Epidermal melanocyte (primary cell): ENCODE measurements at regions not wholly inside any gene's neighbourhood (a gene's known extent, or its start where the extent isn't known, plus 50 kb on each side); places are given as distances from the start of the nearest gene placed in this dataset.

Experiments
- DNase-seq: peaks from one replicate; pipeline ENCODE4 v3.0.0; 2011; ENCODE audit warnings: low spot score; ENCODE audit not compliant: insufficient read length

DNA sequence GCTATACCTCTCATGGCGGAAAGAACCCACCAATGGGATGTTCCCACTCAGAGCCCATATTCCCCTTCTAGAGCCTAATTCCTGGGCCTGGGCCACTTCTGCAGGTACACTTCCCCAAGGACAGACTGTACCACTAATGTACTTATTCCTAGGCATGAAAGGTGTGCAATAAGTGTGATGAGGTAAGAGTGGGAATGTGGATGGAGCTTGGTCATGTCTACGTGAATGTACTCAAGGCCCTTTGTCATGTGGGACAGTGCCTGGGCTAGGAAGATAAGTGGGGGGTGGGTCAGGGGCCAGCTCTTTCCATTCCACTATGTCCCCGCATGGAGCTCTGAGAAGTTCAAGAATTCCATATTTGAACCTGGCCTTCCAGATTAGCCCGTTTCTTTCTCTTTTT, 63.4 kb upstream of the FUT8 start:
- no peak for DNase-seq

DNA sequence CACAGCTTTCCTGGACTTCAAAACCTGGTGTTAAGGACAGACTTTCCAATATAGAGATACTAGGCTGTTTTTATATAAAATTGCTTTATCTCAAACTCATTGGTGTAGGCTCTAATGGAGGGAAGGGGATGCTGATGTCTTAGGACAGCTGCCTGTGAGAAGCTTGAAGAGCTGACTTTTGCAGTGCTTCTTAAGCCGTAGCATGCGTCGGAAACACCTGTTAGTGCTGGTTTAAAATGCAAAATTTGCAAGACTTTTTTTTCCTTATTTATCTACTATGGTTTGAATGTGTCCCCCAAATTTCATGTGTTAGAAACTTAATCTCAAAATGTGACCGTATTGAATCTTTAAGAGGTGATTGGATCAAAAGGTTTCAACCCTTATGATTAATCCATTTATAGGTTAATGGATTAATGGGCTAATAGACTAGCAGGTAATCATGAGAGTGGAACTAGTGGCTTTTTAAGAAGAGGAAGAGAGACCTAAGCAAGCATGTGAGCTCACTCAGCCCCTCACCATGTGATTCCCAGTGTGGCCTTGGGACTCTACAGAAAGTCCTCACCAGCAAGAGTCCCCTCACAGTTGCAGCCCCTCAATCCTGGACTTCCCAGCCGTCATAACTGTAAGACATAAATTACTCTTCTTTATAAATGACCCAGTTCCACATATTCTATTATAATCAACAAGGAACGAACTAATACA, 60.9 kb upstream of the FUT8 start:
- no peak for DNase-seq

DNA sequence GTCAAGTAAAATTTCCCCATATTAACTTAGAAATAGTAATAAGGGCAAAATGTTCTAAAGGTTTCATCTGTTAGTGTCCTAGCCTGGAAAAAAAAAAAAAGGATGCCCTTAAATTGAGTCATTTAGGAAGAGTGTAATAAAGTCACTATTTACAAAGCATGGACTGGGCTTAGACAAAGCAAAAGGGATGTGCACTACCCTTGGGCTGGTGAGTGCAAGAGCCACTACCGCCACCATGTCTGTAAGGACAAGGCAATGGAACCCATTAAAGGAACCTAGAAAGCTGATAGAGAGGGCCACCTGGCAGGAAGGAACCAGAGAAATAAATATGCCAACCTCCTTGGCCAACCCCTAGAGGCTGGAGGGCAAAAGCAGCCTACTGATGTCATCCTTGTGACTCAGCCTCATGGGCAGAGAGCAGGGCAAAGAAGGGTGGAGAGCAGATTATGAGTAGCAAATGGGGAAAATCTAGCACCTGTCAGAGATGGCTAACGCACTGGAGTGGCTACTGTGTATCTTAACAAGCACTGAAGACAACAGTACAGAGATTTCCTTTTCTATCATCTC, 59.5 kb upstream of the FUT8 start:
- DNase-seq = no peak

DNA sequence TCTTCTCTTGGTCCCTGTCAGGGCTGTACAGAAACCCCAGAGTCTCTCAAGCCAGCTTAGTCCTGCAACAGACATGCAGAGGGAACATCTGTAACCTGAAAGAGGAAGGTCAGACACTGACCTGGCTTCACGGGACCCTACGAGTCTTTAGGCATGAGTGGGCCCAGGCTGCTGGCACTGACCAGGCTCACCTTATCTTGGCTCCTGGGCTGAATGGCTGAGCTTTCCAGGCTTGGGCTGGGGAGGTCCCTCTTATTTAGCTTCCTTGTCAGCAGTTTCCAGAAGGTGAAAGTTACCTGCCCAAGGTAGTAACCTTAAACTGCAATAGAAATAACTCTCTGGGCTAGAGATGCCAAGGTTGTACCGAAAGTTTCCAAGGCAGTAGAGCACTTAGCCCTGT, 58.4 kb upstream of the FUT8 start:
- no peak for DNase-seq

DNA sequence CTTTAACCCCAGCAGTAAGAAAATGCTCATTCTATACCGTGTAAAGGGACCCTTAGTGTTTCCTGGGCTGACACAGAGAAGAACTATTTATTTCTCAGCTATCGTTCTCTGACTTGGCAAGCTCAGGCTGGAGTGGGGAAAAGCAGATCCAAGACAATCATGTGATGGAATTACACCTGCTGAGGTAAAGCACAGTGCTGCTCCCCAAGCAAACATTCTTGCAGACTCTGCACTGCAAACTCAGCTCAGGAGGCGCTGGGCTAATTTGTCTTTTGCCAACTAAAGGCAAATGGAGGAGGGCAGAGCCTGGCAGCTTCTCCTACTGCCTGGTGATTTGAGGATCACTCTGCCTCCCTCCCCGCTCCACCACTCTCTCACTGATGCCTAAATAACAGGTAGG, 57.8 kb upstream of the FUT8 start:
- no peak for DNase-seq

DNA sequence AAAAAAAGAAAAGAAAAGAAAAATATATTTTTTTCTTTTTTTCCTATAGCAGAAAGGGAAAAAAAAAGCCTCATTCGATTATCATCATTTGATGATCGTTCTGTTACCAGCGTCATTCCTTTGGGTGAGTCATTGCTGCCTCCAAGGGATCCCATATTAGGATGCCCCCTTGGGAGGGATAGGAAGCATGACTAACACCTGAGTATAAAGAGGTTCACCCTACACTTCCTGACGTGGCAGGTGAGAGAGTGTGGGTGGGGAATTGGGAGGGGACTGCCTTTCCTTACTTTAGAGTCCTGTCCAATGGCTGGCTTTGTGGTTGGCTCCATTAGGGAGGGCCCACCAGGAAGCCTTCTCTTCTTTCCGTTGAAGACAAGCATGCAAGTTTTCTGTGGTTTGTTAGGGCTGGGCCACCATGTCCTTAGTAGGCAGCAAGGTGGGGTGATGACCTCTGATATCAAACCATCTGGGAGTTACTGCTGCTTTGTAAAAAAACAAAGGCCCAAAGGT, 56.1 kb upstream of the FUT8 start:
- no peak for DNase-seq

DNA sequence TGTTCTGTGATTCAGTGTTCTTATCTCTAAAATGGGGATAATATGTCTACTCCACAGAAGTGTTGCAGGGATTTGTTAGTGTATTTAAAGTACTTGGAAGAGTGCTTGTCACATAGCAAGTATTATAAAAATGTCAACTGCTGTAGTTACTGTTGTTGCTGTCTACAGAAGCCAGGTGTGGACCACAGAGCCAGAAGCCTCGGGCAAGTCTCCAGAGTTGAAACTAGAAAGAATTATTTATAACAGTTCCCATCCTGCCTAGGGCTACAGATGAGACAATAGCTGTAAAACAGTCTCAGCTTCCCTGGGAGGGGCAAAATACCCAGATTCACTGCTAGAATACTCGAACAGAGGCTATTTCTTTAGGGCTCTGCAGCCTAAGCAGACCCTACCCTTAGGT, 55.4 kb upstream of the FUT8 start:
- no peak for DNase-seq

DNA sequence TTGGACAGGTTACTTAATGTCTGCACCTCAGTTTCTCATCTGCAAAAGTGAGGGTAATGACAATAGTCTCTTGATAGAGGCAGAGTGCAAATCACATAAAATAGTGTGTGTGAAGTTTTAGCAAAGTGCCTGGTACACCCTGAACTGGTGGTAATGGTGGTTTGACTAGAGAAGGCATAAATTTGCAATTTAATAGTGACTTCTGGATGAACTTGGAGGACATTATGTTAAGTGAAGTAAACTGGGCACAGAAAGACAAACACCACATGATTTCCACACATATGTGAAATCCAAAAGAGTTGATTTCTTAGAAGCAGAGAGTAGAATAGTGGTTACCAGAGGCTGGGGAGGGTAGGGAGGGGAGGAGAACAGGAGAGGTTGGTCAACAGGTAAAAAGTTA, 54.8 kb upstream of the FUT8 start:
- no peak for DNase-seq

DNA sequence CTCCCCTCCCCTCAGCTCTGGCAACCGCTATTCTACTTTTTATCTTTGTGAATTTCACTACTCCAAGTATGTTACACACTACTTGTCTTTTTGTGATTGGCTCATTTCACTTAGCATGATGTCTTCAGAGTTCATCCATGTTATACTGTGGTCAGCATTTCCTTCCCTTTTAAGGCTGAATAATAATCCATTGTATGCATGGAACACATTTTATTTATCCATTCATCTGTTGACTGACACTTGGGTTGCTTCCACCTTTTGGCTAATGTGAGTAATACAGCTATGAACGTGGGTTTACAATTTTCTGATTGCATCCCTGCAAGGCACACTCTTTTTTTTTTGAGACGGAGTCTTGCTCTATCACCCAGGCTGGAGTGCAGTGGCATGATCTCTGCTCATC, 53.0 kb upstream of the FUT8 start:
- no peak for DNase-seq

DNA sequence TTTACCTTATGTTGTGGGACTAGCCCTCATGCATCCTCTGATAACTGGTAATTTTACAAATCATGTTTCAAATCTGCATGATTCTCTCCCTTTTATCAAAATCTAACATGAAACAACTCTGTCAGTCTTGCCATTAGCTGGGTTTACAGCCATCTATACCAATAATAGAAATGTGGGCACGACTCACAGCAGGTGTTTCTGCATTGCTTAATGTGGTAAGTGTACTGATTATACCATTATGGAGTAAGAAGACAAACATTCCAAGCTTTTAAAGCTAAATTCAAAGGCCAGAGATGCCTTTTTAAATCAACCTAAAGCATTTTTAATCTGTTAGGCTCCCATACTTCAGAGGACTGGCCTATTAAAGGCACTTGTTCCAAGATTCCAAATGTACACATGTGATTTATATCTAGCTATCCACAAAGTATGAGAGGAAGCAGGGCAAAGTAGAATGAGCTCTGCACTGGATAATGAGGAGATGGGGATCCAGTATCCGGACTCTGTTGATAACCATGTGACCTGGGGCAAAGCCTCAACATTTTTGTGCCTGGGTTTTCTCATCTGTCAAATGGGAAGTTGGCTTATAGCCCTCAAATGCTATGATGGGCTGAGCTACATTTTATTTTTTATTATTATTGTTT, 52.3 kb upstream of the FUT8 start:
- no peak for DNase-seq

DNA sequence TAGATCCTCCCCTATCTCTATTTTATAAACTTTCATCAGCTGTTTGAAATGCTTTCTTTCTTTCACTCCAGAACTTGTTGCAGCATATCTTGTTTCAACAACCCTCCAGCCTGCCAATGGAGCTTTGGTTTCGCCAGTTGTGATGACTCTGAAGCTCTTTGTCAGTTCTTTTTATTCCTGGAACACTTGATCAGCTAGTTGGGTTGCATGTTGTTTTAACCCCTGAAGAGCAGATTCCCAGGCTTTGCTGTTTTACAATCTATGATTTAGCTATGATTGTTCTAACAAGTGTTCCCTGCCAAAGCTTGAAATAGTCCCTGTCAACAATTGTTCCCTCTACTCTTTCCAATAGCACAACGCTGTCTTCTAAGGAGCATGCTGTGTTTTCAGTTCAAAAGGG, 50.6 kb upstream of the FUT8 start:
- no peak for DNase-seq
